Bronchial epithelial cell (primary cell): ENCODE measurements at regions not wholly inside any gene's neighbourhood (a gene's known extent, or its start where the extent isn't known, plus 50 kb on each side); places are given as distances from the start of the nearest gene placed in this dataset.
A peak's percentile ranks its signal among the peaks of the same experiment; 100 is the strongest.

ENCODE experiments used
- DNase-seq: peaks from one replicate; pipeline ENCODE4 v3.0.0-alpha.2; 2010; ENCODE audit warnings: low read depth
- FAIRE-seq: peaks from 2 replicates; lab custom pipeline; 2011; peaks lifted over from hg19 to GRCh38; lab: Jason Lieb, UNC
- H3K27me3 ChIP-seq: 2 replicates; pipeline ENCODE4 v1.5.1; 2011; ENCODE audit warnings: low read length; ENCODE audit not compliant: control insufficient read depth, insufficient read depth
- H3K36me3 ChIP-seq: 2 replicates; pipeline ENCODE4 v1.5.1; 2011; ENCODE audit warnings: low read length; ENCODE audit not compliant: control insufficient read depth, insufficient read depth
- H3K4me3 ChIP-seq: 2 replicates; pipeline ENCODE4 v1.5.1; 2011; ENCODE audit warnings: mild to moderate bottlenecking, low read depth, low read length, control low read depth
- CTCF ChIP-seq: IDR thresholded peaks from 2 replicates; pipeline ENCODE4 v1.5.1; 2011; ENCODE audit warnings: mild to moderate bottlenecking, moderate library complexity, low read length, control low read depth, inconsistent platforms; ENCODE audit not compliant: insufficient read depth, severe bottlenecking

- DNase-seq (no peak), FAIRE-seq (no peak)
- H3K36me3 ChIP-seq: no peaks in the 10 kb centered on the region
- no peak for TF ChIP-seq CTCF
- no peaks in the 10 kb centered on the region for H3K27me3 ChIP-seq
- no peak overlapping the region for H3K4me3 ChIP-seq
Observed at GRCh38 chr3:76438971-76439370, 600.9 kb upstream of the ROBO2 start.

GRCh38 chr3:76442374-76442915, 597.5 kb upstream of the ROBO2 start:
- DNase-seq (no peak), FAIRE-seq (no peak)
- no peak overlapping the region for H3K4me3 ChIP-seq
- no peaks in the 10 kb centered on the region for H3K36me3 ChIP-seq
- H3K27me3 ChIP-seq: no peaks in the 10 kb centered on the region
- no peak for TF ChIP-seq CTCF

GRCh38 chr3:76456322-76456721, 583.6 kb upstream of the ROBO2 start:
- no peak for TF ChIP-seq CTCF
- Histone ChIP-seq H3K4me3 (no peak overlapping the region), H3K27me3 (no peaks in the 10 kb centered on the region), H3K36me3 (no peaks in the 10 kb centered on the region)
- DNase-seq (no peak), FAIRE-seq (no peak)

GRCh38 chr3:76463501-76463900, 576.4 kb upstream of the ROBO2 start:
- no peaks in the 10 kb centered on the region for H3K27me3 ChIP-seq
- DNase-seq (no peak), FAIRE-seq (no peak)
- no peak for TF ChIP-seq CTCF
- H3K36me3 ChIP-seq: no peaks in the 10 kb centered on the region
- H3K4me3 ChIP-seq: no peak overlapping the region

- Histone ChIP-seq H3K36me3 (no peaks in the 10 kb centered on the region), H3K4me3 (no peak overlapping the region), H3K27me3 (no peaks in the 10 kb centered on the region)
- DNase-seq (peak; percentile 41), FAIRE-seq (no peak)
- TF ChIP-seq CTCF: no peak
Observed at GRCh38 chr3:76470285-76470684, 569.6 kb upstream of the ROBO2 start.

GRCh38 chr3:76474632-76475031, 565.3 kb upstream of the ROBO2 start:
- Histone ChIP-seq H3K36me3 (no peaks in the 10 kb centered on the region), H3K4me3 (no peak overlapping the region), H3K27me3 (no peaks in the 10 kb centered on the region)
- FAIRE-seq (no peak), DNase-seq (no peak)
- TF ChIP-seq CTCF: no peak
